ENCODE measurements at regions not wholly inside any gene's neighbourhood (a gene's known extent, or its start where the extent isn't known, plus 50 kb on each side); places are given as distances from the start of the nearest gene placed in this dataset.

DNA sequence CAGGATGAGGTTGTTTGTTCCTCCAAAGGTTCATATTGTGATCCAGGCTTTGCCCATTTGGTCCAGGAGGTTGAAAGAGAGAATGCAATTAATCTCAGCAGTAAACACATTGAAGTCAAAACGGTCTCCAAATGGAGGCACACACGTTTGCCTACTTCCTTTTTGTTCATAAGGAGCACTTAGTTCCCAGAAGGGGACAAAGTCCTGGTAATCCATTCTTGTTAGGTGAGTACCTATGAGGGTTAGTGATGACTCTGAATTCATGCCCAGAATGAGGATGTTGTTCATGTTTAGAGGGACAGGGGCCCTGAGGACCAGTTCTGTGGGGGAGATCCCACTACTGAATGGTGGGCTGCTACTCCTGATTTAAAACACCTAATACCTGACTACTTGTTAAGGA lies 177.7 kb downstream of the ALDH1A2 start:
- TF ChIP-seq, protein P1, sequence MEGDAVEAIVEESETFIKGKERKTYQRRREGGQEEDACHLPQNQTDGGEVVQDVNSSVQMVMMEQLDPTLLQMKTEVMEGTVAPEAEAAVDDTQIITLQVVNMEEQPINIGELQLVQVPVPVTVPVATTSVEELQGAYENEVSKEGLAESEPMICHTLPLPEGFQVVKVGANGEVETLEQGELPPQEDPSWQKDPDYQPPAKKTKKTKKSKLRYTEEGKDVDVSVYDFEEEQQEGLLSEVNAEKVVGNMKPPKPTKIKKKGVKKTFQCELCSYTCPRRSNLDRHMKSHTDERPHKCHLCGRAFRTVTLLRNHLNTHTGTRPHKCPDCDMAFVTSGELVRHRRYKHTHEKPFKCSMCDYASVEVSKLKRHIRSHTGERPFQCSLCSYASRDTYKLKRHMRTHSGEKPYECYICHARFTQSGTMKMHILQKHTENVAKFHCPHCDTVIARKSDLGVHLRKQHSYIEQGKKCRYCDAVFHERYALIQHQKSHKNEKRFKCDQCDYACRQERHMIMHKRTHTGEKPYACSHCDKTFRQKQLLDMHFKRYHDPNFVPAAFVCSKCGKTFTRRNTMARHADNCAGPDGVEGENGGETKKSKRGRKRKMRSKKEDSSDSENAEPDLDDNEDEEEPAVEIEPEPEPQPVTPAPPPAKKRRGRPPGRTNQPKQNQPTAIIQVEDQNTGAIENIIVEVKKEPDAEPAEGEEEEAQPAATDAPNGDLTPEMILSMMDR (IDR thresholded peaks at IDR 0.05; ENCODE audit: poor library complexity, severe bottlenecking) = no peak
- TF ChIP-seq EZH2 (IDR thresholded peaks at IDR 0.05; ENCODE audit: borderline replicate concordance, insufficient read depth, low read length, poor library complexity, severe bottlenecking) = no peak
